ENCODE measurements at regions not wholly inside any gene's neighbourhood (a gene's known extent, or its start where the extent isn't known, plus 50 kb on each side); places are given as distances from the start of the nearest gene placed in this dataset.
"Not testable (repeated sequence)": the region's sequence is repeated elsewhere in the genome, so short reads cannot be mapped to it uniquely, and the experiment has no call there.

GRCh38 chr13:21917086-21918015 lies 246.5 kb downstream of the FGF9 start:
- DNase-seq: peak; percentile 44

DNA sequence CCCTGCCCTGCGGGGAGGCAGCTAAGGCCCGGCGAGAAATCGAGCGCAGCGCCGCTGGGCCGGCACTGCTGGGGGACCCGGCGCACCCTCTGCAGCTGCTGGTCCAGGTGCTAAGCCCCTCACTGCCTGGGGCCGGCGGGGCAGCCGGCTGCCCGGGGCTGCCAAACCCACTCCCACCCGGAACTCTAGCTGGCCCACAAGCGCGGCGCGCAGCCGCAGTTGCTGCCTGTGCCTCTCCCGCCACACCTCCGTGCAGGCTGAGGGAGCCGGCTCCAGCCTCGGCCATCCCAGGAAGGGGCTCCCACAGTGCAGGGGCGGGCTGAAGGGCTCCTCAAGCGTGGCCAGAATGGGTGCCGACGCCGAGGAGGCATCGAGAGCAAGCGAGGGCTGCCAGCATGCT lies 249.9 kb downstream of the FGF9 start:
- not testable (repeated sequence) for DNase-seq

- DNase-seq: no peak
These were observed 254.1 kb downstream of the FGF9 start for GRCh38 chr13:21924958-21925357.

- DNase-seq: no peak
These were observed 254.8 kb downstream of the FGF9 start for GRCh38 chr13:21925720-21926119.

DNA sequence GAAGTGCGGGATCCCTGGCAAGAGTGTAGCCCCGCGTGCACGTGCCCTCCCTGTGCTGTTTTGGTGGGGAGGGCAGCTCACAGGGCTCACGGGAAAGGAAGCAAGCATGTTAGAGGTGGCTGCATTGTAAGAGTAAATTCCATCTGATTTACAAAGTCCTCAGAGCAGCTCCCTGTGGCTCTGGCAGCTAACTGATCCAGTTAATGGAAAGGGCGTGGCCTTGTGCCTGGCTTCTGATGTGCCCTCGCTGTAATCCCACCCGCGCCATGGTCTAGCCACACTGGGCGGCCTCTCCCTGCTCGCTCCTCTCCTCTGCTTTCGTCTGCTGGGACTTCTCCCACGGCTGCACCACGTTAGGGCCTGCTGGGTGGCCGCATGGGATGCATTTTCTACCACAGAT lies 258.5 kb downstream of the FGF9 start:
- no peak for DNase-seq

DNA sequence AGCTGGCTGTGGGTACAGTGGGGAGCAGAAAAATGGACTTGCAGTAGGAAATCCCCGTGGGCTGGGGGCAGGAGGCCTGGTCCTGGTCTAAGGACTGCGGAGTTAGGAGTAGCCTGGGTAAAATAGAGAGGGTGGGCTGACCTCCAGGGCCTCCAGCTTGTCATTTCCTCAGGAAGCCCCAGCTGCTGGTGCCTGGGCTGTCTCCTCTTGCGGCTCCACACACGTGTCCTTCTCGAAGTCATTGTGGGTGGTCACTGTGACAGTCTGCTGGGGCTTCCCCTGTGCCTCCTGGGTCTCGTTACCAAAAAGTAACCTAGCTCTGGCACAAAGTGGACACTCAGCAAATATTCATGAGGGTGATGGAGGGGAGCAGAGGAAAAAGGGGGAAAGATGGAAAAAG lies 259.7 kb downstream of the FGF9 start:
- no peak for DNase-seq

GRCh38 chr13:21932578-21932977 lies 261.7 kb downstream of the FGF9 start:
- no peak for DNase-seq

GRCh38 chr13:21932996-21933395 lies 262.1 kb downstream of the FGF9 start:
- peak; percentile 10 for DNase-seq

DNA sequence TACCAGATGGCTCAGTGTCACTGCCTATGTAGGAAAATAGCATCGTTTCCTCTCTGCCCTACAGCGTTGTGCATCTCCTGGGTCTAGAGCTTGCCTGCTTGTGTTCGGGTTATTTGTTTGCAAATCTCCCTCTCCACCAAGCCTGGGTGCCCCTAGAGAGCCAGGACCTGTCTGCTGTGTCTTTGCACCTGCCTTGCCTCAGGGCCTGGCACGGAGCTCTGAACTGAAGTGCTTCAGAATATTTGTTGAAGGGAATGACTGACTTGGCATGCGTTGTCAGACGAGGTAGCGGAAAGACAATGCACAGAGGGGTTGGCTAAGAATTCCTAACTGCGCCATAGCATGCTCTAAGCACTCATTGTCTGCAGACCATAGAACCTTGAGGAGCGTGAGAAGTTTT lies 263.4 kb downstream of the FGF9 start:
- DNase-seq: no peak

DNA sequence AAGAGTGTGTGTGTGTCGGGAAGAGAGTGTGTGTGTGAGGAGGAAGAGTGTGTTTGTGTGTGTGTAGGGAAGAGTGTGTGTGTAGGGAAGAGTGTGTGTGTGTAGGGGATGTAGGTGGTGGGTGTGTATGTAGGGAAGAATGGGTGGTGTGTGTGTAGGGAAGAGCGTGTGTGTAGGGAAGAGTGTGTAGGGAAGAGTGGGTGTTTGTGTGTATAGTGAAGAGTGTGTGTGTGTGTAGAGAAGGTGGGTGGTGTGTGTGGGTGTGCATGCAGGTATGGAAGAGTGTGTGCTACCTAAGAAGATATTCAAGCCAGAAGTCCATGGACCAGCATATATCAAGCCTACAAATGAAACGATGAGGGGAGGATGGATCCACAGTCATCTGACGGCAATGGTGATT lies 265.8 kb downstream of the FGF9 start:
- DNase-seq: no peak

DNA sequence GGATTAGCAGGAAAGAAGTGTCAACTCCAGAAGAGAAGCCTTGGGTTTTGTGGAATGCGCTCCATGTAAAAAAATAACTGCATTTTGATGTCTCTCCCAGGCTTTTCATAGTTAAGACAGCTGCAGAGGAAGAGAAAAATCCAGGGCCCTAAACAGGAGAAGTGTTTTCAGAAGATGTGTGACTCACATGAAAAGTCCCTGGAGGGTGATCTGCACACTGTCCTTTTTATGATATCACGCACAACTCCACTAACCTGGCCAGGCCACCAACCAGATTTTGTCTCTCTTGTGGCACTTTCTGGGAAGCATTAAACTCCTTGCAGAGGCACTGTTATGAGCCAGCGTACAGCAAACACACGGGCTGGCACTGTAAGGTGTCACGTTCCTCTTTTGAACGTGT lies 267.3 kb downstream of the FGF9 start:
- DNase-seq: peak; percentile 59

GRCh38 chr13:21938636-21939035 lies 267.8 kb downstream of the FGF9 start:
- DNase-seq: no peak

- DNase-seq: no peak
These were observed 271.2 kb downstream of the FGF9 start for GRCh38 chr13:21942061-21942460.

GRCh38 chr13:21944610-21945009 lies 273.7 kb downstream of the FGF9 start:
- DNase-seq: no peak

DNA sequence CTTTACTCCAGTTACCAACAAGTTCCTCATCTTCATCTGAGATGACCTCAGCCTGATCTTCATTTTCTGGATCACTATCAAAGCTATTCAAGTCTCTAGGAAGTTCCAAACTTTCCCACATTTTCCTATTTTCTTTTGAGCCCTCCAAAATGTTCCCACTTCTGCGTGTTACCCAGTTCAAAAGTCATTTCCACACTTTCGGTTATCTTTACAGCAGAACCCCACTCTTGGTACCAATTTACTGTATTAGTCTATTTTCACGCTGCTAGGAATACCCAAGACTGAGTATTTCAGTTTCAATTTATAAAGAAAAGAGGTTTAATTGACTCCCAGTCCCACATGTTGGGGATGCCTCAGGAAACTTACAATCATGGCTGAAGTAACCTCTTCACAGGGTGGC lies 274.3 kb downstream of the FGF9 start:
- no peak for DNase-seq

DNA sequence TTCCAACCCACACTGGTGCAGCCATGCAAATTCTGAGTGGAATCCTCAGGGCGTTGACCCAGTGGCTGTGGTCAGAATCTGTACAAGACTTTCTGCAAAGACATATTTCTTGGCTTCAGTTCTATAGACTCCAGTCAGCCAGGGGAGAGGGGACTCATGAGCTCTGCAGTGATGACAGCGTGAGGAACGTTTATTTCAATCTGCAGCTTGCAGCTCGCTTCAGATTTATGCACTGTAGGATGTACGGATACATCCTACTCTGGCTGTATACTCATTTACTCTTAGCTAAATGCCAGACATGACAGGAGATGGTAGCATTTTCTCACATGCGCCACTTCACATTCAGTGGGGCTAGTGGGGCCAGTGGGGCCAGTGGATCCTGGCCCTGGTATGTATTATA lies 276.1 kb downstream of the FGF9 start:
- DNase-seq: no peak

DNA sequence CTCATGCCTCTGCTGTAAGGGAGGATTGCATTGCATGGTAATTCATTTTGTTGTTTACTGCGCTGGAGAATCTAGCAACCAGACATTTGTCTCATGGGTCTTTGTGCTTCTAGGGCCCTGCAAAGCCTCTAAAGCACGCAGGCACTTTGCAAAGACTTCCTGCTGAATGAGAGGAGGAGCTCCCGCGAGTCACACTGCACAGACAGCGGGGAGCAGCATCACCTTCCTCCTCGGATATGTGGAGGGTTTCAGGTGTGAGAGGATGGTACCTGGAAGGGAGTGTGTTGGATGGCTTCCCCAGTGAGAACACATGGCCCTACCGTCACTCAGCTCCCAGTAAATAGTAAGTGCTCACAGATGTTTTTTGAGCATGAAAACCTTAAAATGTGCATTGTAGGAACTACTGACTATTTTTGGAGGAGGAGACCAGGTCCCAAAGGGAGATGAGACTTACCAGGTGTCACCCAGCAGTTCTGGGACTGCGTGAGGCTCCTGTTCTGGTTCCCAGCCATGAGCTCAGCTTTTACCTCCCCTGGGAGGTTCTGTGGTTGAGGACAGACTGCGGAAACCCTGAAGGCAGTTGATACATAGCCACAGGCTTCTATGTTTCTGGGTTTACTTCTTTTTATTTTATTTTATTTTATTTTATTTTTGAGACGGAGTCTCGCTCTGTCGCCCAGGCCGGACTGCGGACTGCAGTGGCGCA lies 278.0 kb downstream of the FGF9 start:
- DNase-seq: no peak

DNA sequence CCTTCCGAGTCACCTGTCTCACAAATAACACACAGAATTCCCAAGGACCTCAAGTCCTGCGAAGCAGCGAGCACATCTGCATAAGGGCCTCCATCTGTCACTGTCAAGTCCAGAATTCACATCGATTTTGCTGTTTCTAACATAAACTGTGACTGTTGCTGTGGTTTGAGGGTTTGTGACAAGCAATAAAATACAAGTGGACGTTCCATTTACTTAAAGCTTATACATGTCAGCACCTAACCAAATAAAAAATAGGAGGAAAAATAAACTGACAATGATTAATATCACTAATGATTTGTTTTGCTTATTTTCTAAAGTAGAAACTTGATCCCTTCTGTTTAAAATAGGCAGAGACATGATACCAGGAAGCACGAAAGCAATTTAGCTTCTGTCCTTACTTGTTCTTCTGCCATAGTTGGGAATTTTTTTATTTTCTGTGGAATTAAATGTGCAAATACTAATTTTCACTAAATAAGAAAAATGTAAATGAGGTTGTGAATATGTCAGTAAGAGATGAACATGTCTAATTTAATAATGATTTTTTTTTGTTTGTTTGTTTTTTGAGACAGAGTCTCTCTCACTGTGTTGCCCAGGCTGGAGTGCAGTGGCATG lies 279.1 kb downstream of the FGF9 start:
- no peak for DNase-seq

GRCh38 chr13:21956666-21957065 lies 285.8 kb downstream of the FGF9 start:
- no peak for DNase-seq

DNA sequence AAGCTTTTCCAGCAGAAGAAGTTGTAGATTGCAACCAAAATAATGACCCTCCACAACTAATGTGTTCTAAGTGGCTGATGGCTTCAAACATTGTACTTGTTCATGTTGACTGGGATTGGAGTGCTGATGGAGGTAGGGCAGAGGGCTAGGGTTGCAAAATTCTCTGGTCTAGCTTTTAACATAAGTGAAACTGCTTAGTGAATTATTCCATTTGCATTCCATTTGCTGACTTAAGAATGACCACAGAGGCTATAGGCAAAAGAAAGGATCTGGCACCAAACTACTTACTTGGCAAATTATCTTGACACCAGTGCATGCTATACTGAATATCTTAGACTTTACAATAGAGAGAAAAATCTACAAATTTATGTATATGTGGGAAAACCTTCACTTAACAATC lies 287.0 kb downstream of the FGF9 start:
- DNase-seq: peak; percentile 60

- peak; percentile 82 for DNase-seq
These were observed 289.2 kb downstream of the FGF9 start for GRCh38 chr13:21960108-21960507.

DNA sequence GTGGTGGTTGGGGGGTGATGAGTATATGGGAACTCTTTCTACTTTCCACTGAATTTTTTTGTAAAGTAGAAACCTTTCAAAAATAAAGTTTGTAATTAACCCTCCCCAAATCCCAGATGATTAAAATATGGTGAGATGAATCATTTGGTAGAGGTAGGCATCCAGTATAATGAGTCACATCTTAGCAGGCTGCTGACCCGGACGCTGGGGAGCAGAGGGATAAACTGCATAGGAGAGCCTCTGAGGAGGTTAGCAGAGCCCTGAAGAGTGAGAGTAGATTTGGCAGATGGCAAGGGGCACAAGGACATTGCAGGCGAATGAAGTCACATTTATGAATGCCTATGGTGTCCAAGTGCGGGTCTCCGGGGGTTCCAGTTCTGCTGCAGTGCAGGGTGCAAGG lies 293.8 kb downstream of the FGF9 start:
- DNase-seq: peak; percentile 34

DNA sequence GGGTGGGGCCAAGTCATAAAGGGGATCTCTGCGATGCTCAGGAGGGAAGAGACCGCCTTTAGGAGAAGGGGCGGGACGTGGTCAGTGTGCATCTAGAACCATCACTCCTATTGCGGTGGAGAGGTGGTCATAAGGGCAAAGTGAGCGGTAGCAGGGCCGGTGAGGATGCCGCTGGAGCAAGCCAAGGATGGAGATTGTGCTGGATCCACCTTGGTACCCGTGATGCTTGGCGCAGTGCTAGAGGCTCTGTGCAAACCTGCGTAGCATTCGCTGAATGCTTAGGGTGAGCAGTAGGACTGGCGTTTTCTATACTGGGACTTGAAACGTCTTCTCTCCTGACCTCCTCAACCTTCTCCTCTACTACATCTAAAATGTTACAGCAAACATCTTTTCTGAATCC lies 294.2 kb downstream of the FGF9 start:
- DNase-seq: no peak

- DNase-seq: no peak
These were observed 295.1 kb downstream of the FGF9 start for GRCh38 chr13:21966014-21966413.
